ENCODE measurements at regions not wholly inside any gene's neighbourhood (a gene's known extent, or its start where the extent isn't known, plus 50 kb on each side); places are given as distances from the start of the nearest gene placed in this dataset.

GRCh38 chr7:18420108-18420507 is 75.4 kb upstream of the HDAC9 start:
- ATAC-seq: no peak

GRCh38 chr7:18420748-18421147 is 74.8 kb upstream of the HDAC9 start:
- ATAC-seq: no peak

- ATAC-seq: no peak
Observed at GRCh38 chr7:18421297-18422002, 74.1 kb upstream of the HDAC9 start.

- no peak for ATAC-seq
Observed at GRCh38 chr7:18425227-18425626, 70.3 kb upstream of the HDAC9 start.

GRCh38 chr7:18425838-18426445 is 69.6 kb upstream of the HDAC9 start:
- ATAC-seq: no peak

- ATAC-seq: no peak
Observed at GRCh38 chr7:18426564-18427226, 68.9 kb upstream of the HDAC9 start.

- no peak for ATAC-seq
Observed at GRCh38 chr7:18429547-18429946, 66.0 kb upstream of the HDAC9 start.

GRCh38 chr7:18430810-18431209 is 64.7 kb upstream of the HDAC9 start:
- ATAC-seq: no peak

- ATAC-seq: no peak
Observed at GRCh38 chr7:18434171-18434570, 61.4 kb upstream of the HDAC9 start.

GRCh38 chr7:18437101-18437500 is 58.4 kb upstream of the HDAC9 start:
- no peak for ATAC-seq

GRCh38 chr7:18440934-18441333 is 54.6 kb upstream of the HDAC9 start:
- no peak for ATAC-seq

GRCh38 chr7:18444826-18445225 is 50.7 kb upstream of the HDAC9 start:
- ATAC-seq: no peak

GRCh38 chr7:18445483-18445882 is 50.1 kb upstream of the HDAC9 start:
- no peak for ATAC-seq

All from activated CD4-positive, CD25-positive, alpha-beta regulatory T cell treated with anti-CD3 and anti-CD28 coated beads, Interleukin-2, amount 50 U/mL, for 24 hours (primary cell).